CD4-positive, alpha-beta T cell treated with Interferon gamma for 1 hour (primary cell): ENCODE measurements at regions not wholly inside any gene's neighbourhood (a gene's known extent, or its start where the extent isn't known, plus 50 kb on each side); places are given as distances from the start of the nearest gene placed in this dataset.

Experiments
- DNase-seq: peaks from one replicate; pipeline ENCODE4 v3.0.0-alpha.2; 2020

DNA sequence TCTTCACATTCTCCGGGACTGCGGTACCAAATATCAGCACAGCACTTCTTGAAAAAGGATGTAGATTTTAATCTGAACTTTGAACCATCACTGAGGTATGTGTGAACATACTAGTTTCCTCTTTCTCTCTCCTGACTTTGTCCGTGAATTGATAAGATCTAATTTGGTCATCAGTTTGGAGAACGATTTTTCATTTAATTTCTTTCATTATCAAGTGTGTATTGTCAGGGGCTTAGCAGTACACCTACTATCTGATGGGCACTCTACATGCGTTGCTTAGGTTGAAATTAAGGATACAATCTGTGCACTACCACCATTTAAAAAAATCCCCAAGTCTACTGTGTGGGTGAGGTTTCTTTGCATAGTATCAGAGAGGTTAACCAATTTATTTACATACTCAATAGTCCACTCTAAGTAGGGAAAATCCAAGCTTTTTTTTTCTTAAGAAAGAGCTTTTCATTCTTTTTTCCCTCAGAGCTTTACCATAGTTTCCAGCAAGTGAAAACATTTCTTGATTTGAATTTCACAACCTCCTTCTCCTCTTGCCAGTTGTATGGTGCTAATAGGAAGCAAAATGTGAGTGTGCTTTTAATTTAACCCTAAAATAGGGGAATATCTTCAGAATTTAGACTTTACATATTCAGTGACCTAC lies 105.4 kb upstream of the ESR1 start:
- DNase-seq, result no peak

DNA sequence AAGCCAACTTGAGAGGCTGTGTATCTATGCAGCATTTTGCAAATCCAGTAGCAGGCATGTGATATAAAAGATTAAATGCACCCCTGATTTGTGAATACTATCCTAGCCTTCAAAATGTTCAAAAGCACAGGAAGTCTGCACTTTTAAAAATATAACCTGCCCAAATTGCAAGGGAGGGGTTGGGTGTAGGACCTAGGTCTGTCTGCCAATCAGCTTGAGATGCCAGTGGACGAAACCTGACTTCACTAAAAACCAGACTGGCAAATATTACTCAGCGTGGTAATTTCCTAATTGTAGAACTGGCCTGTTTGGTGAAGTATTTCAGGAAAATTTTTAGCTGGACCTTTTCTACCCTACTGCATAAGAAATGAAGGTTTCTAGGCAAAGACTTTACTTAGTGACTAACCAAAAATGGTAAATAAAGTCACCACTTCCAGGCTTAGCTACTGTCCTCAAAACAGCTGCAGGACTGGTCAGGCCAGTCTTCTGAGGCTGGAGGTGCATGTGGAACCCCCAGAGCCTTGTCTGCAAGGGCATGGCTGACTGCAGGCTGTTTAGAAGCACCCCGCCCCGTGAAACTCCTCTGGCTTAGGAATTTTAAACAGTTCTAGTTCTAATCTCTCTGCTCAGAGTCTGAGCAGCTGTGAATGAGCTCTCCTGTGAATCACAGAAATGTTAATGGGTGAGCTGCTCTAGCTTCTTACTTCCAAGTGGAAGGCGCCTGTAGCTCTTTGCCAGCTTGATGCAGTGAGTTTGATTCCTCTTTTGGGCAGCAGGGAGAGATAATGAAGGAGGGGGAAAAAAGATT lies 104.4 kb upstream of the ESR1 start:
- DNase-seq, result no peak

DNA sequence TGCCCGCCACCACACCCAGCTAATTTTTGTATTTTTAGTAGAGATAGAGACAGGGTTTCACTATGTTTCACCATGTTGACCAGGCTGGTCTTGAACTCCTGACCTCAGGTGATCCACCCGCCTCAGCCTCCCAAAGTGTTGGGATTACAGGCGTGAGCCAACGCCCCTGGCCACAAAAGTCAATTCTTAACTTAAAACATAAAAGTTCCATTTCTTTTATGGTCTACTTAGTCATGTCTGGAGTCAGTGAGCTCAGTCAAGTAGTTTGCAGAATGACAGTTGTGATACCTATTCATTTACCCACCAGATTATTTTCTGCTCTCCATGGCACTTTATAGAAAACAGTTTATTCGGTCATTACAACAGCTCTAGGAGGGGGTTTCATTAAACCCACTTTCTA lies 103.1 kb upstream of the ESR1 start:
- no peak for DNase-seq

DNA sequence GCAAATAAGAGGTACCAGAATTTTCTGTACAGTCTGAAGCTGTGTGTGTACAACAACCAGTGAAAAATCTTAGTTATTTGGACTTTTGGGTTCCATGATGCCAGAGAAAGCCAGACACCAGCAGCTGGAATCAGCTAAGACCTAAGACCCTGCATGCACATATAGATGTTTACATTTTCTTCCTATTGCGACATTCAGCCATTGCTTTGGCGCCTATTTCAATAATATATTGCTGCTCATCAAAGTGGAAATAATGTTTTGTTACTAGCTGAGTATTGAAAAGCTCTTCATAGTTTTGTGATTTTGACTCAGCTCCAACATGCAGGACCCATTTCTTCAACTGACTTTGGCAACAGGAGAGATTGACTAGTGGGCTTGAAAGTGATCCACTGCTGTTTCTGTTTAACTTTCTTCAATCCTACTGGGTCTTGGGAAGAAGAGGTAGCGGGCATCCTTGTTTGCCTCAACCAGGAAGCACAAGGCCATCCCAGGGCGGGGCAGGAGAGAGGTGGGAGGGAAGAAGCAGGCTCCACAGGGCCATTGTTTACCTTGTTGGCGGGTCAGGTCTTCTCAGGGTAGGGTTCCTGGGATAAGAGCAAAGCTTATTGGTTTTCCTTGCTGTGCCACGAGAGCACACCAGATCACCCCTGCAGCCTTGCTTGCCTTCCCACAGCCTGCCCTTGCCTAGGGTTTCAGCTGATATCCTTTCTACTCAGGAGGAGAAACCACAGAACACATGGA lies 101.3 kb upstream of the ESR1 start:
- DNase-seq, result no peak

GRCh38 chr6:151709329-151709728 lies 98.2 kb upstream of the ESR1 start:
- DNase-seq, result no peak

- DNase-seq, result no peak
Observed at GRCh38 chr6:151716526-151716932, 91.0 kb upstream of the ESR1 start.

GRCh38 chr6:151719070-151719469 lies 88.4 kb upstream of the ESR1 start:
- DNase-seq, result no peak

DNA sequence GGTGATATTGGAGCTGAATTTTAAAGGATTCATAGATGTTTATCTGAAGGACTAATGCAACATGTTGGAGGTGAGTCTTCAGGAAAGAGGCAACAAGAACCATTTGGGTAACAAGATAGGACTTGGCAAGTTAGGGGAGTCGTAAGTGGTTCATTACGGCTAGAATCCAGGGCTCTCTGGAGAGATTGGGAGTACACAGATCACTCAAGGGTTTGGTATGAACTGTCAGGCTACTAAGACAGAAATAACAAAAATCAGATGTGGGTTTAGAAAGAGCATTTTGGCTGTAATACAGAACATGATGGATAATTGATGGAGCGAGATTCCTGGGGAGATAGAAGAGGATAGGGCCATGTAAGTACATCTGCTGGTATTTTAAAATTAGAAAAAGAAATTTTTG lies 86.3 kb upstream of the ESR1 start:
- DNase-seq, result no peak

GRCh38 chr6:151721671-151722070 lies 85.8 kb upstream of the ESR1 start:
- no peak for DNase-seq

DNA sequence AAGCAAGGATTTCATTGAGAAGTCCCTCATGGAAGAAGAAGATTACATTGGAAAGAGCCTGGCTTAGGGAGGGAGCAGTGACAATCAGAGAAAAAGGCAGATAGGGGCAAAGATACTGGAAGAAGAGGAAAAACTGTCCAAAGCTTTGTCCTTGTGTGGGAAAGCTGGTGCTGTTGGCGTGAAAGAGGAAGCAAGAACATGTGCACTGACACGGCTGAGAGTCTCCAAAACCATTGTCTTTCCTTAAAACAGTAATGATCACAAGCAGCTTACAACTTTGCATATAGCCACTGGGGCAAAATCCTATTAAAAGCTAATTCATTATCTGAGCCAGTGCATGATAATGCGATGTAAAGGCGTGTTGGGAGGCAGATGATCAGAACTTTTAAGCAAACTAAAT lies 85.1 kb upstream of the ESR1 start:
- no peak for DNase-seq

GRCh38 chr6:151723152-151723551 lies 84.3 kb upstream of the ESR1 start:
- DNase-seq, result no peak

DNA sequence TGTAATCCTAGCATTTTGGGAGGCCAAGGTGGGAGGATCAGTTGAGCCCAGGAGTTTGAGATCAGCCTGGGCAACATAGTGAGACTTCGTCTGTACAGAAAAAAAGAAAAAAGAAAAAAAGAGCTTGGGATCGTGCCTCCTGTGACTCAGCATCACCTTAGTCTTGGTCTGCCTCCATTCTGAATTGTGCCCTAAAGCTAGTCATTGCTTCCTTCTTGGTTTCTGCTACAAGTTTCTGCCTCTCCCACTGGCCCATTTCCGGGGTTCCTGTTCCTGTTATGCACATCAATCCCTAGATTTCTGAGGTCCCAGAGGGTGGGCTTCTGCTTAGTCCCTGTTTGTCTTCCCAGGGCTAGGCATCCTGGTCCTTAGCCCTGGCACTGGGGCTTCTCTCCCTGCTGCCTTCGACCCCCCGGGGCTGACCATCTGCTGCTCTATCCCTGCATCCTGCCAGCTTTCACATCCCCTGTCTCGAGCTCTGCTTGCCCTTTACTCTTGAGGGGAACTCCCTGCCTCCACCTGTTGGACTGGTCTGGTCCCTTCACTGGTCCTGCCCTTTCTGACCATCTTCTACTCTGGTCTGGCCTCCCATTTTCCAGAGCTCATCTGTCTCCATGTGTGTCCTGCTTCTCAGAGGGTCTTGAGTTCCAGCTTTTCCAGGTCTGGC lies 77.5 kb upstream of the ESR1 start:
- no peak for DNase-seq

- DNase-seq, result no peak
Observed at GRCh38 chr6:151730496-151730870, 77.0 kb upstream of the ESR1 start.

DNA sequence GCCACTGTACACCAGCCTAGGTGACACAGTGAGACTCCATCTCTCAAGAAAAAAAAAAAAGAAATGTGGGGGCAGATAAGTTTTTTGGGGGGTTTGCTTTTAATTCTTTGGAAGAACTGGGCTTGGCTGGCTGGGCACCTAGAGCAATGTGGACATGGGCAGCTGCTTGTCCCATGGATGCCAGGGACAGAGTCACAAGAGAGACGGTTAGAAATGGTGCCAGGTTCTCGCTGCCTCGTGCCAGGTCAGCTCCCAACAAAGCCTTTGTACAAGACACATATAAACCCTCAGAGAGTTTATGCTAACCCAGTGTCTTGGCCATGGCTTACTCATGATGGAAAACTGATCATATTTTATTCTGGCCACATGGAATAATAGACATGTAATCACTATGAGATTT lies 76.2 kb upstream of the ESR1 start:
- DNase-seq, result no peak

GRCh38 chr6:151733680-151734320 lies 73.7 kb upstream of the ESR1 start:
- DNase-seq, result no peak

GRCh38 chr6:151738267-151738666 lies 69.2 kb upstream of the ESR1 start:
- DNase-seq, result no peak

DNA sequence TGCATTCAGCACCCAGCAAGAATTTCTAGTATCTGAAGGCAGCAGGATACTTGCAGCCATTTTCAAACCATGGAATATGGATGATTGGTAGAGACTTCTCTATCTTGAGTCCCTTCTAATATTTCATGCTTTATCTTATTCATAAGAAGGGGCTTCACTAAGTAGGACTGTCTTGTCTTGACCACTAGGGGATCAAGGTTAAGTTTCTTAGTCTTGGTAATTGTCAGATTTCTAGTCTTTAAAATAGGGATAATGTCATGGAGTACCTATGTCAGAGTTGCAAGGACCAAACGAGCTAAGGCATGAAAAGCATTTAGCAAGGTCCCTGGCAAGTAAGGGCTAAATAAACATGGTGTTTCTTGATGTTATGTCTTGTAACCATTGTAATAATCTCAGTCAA lies 68.5 kb upstream of the ESR1 start:
- no peak for DNase-seq

DNA sequence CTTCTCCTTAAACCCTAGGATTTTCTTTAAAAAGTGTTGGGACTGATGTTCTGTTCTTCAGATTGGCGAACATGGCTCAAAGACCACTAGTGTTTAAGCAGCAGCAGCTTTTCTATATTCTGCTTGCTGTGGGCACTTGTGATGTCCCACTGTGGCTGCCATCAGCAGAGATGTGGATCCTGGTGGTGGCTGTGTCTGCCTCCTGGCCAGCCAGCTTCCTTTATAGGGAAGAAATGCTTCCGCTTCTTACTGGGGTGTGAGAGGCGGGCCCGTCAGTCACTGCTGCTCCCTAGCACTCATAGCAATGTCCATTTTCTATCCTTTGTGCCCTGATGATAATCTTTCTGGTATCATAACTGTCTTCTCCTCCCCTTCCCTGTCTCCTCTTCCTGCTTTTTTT lies 66.7 kb upstream of the ESR1 start:
- DNase-seq, result no peak

- no peak for DNase-seq
Observed at GRCh38 chr6:151747896-151748295, 59.6 kb upstream of the ESR1 start.

DNA sequence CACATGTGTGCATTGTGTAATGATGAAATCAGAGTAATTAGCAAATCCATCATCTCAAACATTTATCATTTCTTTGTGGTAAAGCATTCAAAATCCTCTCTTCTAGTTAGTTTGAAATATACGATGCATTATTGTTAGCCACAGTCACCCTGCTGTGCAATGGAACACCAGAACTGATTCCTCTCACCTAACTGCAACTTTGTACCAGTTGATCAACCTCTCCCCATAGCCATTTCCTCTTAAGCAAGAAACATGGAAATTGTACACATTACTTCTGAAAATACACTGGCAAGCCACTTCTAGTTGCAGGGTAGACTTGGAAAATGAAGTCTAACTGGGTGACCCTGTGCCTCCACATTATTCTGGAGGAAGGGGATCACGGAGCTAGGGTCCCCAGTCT lies 58.1 kb upstream of the ESR1 start:
- no peak for DNase-seq

GRCh38 chr6:151753581-151753980 lies 53.9 kb upstream of the ESR1 start:
- DNase-seq, result no peak

- DNase-seq, result no peak
Observed at GRCh38 chr6:151757506-151757955, 50.0 kb upstream of the ESR1 start.
